Activated naive CD8-positive, alpha-beta T cell treated with anti-CD3 and anti-CD28 coated beads, Interleukin-2, amount 10 ng/mL, durations not matched to agents 7 days and 5 days (primary cell): ENCODE measurements at regions not wholly inside any gene's neighbourhood (a gene's known extent, or its start where the extent isn't known, plus 50 kb on each side); places are given as distances from the start of the nearest gene placed in this dataset.

Experiments used
- ATAC-seq: fragments of 150-1000 bp; cut with Tn5 transposase; one replicate; pipeline ENCODE4 v1.10.0; 2021; ENCODE audit warnings: low read depth, moderate library complexity
- POLR2A ChIA-PET: fragments of 350-600 bp; sonication (Branson Sonifier 250); formaldehyde crosslinking; loops from one replicate; lab custom pipeline; 2021; ENCODE audit warnings: antibody characterized with exemption; lab: Charles Lee
- DNase-seq: peaks from one replicate; pipeline ENCODE4 v3.0.0; 2021
- H3K27ac Mint-ChIP-seq: one replicate; pipeline ENCODE4 v1.8.0; 2022; ENCODE audit warnings: mild to moderate bottlenecking, mixed read lengths
- H3K27me3 Mint-ChIP-seq: one replicate; pipeline ENCODE4 v1.8.0; 2022; ENCODE audit warnings: mild to moderate bottlenecking, moderate library complexity, mixed read lengths
- H3K36me3 Mint-ChIP-seq: one replicate; pipeline ENCODE4 v1.8.0; 2021; ENCODE audit warnings: mild to moderate bottlenecking, mixed read lengths
- H3K4me1 Mint-ChIP-seq: one replicate; pipeline ENCODE4 v1.8.0; 2021; ENCODE audit warnings: mixed read lengths
- H3K4me3 Mint-ChIP-seq: one replicate; pipeline ENCODE4 v1.8.0; 2022; ENCODE audit warnings: mild to moderate bottlenecking, moderate library complexity, mixed read lengths
- H3K9me3 Mint-ChIP-seq: one replicate; pipeline ENCODE4 v1.8.0; 2021; ENCODE audit warnings: mixed read lengths

GRCh38 chr7:42790196-42790595, 121.7 kb downstream of the C7orf25 start:
- no peak overlapping the region for H3K27ac Mint-ChIP-seq
- H3K27me3 Mint-ChIP-seq, result peaks cover 2% of the 10 kb centered on the region
- no peak overlapping the region for H3K4me3 Mint-ChIP-seq
- DNase-seq, result no peak
- H3K36me3 Mint-ChIP-seq, result no peaks in the 10 kb centered on the region
- no peak for ATAC-seq
- peaks cover 2% of the 10 kb centered on the region for H3K9me3 Mint-ChIP-seq
- POLR2A ChIA-PET, result no interaction called here
- H3K4me1 Mint-ChIP-seq, result no peaks in the 10 kb centered on the region

- Mint-ChIP-seq H3K27me3 (no peaks in the 10 kb centered on the region), H3K4me3 (no peak overlapping the region), H3K36me3 (no peaks in the 10 kb centered on the region), H3K4me1 (no peaks in the 10 kb centered on the region), H3K27ac (no peak overlapping the region), H3K9me3 (peaks cover 8% of the 10 kb centered on the region)
- DNase-seq (no peak), ATAC-seq (no peak)
- POLR2A ChIA-PET, result no interaction called here
These were observed 137.4 kb downstream of the C7orf25 start for GRCh38 chr7:42774436-42774835.

- POLR2A ChIA-PET, result no interaction called here
- ATAC-seq (no peak), DNase-seq (no peak)
- Mint-ChIP-seq H3K9me3 (no peaks in the 10 kb centered on the region), H3K4me3 (no peak overlapping the region), H3K27ac (no peak overlapping the region), H3K4me1 (no peaks in the 10 kb centered on the region), H3K36me3 (no peaks in the 10 kb centered on the region), H3K27me3 (no peaks in the 10 kb centered on the region)
These were observed 141.8 kb downstream of the C7orf25 start for GRCh38 chr7:42770114-42770513.

DNA sequence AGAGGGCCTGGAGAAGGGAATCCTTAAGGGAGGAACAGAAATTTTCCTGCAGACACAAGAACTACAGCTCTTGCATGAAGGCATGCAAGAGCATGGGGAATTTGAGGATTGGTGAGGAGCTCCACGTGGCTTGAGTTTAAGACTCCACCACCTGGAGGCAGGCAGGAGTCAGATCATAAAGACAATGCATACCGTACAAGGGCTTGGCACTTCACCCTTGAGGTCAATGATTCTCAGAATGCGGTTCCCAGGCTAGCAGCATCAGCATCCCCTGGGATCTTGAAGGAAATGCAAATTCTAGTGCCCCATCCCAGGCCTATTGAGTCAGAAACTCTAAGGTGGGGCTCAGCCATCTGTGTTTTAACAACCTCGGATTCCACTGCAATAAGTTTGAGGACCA, 143.8 kb downstream of the C7orf25 start:
- no peaks in the 10 kb centered on the region for H3K9me3 Mint-ChIP-seq

DNA sequence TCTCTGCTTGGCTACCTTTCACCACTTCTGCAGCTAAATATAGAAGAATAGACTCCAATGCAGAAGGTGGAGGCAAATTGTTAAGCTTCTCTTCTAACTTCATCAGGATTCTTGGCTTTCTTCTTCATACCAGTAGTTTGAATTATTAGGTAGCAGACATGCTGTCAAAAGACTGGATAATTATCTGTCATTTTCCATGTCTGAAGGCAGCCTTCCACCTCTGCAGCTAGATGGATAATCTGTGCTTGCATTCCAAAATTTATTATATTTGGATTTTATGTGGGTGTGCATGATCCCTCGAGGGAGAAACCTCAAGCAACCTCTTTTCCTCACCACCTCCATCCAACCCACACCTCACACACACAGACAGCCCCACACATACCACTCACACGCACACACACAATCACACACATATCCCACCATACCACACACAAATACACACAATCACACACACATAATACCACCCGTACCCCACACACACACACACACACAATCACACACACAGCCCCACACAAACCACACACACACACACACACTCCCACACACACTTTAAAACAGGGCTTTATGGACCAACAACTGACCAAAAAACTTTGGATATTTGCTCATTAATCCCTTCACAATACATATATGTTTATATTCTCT, 145.0 kb downstream of the C7orf25 start:
- H3K9me3 Mint-ChIP-seq, result no peaks in the 10 kb centered on the region
- H3K4me1 Mint-ChIP-seq, result no peaks in the 10 kb centered on the region
- H3K27ac Mint-ChIP-seq, result no peak overlapping the region

More for the DNA sequence above, 143.8 kb downstream of the C7orf25 start:
- POLR2A ChIA-PET, result no interaction called here
- H3K27me3 Mint-ChIP-seq, result no peaks in the 10 kb centered on the region
- no peaks in the 10 kb centered on the region for H3K36me3 Mint-ChIP-seq
- ATAC-seq (no peak), DNase-seq (no peak)
- no peak overlapping the region for H3K4me3 Mint-ChIP-seq
- H3K27ac Mint-ChIP-seq, result no peak overlapping the region
- H3K4me1 Mint-ChIP-seq, result no peaks in the 10 kb centered on the region

DNA sequence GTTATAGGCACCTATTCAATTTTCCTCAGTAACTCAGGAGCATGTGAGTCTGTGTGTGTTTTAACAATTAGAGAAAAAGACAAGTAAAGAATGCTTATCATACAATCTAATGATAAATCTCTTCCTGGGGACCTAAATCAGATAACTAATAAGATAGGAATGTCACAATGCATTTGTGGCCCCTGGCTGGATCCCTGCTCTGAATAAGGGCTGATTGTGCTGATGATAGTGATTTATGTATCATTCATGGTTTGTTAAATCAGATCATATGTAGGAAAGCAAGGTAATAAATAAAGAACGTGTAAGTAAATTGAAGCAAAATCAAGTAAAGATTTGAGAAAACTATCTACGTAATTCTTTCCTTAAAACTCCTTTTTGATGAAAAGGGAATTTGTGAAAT, 145.9 kb downstream of the C7orf25 start:
- POLR2A ChIA-PET, result no interaction called here
- H3K36me3 Mint-ChIP-seq, result no peaks in the 10 kb centered on the region
- ATAC-seq (no peak), DNase-seq (no peak)
- H3K27me3 Mint-ChIP-seq, result no peaks in the 10 kb centered on the region
- no peak overlapping the region for H3K27ac Mint-ChIP-seq
- H3K4me1 Mint-ChIP-seq, result no peaks in the 10 kb centered on the region
- no peaks in the 10 kb centered on the region for H3K9me3 Mint-ChIP-seq
- no peak overlapping the region for H3K4me3 Mint-ChIP-seq

More for the DNA sequence above, 145.0 kb downstream of the C7orf25 start:
- POLR2A ChIA-PET, result no interaction called here
- DNase-seq (no peak), ATAC-seq (no peak)
- H3K36me3 Mint-ChIP-seq, result no peaks in the 10 kb centered on the region
- H3K27me3 Mint-ChIP-seq, result no peaks in the 10 kb centered on the region
- no peak overlapping the region for H3K4me3 Mint-ChIP-seq

DNA sequence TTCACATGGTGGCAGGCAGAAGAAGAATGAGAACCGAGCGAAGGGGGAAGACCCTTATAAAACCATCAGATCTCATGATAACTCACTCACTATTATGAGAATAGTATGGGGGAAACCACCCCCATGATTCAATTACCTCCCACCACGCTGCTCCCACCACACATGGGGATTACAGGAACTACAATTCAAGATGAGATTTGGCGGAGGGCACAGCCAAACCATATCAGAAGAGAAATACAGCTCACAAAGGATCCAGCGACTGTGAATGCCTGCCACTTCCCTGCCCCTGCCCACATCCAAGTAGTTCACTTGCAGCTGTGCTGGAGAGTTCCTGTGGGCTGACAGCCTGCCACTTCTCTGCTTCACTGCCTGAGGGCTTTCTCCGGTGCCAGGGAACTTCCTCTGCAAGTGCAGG, 148.7 kb downstream of the C7orf25 start:
- no peak overlapping the region for H3K4me3 Mint-ChIP-seq

GRCh38 chr7:42761486-42761885, 150.4 kb downstream of the C7orf25 start:
- ATAC-seq (no peak), DNase-seq (no peak)
- POLR2A ChIA-PET, result no interaction called here
- H3K4me3 Mint-ChIP-seq, result no peak overlapping the region
- no peak overlapping the region for H3K27ac Mint-ChIP-seq
- no peaks in the 10 kb centered on the region for H3K27me3 Mint-ChIP-seq
- H3K4me1 Mint-ChIP-seq, result no peaks in the 10 kb centered on the region
- H3K36me3 Mint-ChIP-seq, result no peaks in the 10 kb centered on the region
- H3K9me3 Mint-ChIP-seq, result no peaks in the 10 kb centered on the region

More for the DNA sequence above, 148.7 kb downstream of the C7orf25 start:
- H3K4me1 Mint-ChIP-seq, result no peaks in the 10 kb centered on the region
- no peak for DNase-seq
- H3K9me3 Mint-ChIP-seq, result no peaks in the 10 kb centered on the region
- H3K36me3 Mint-ChIP-seq, result no peaks in the 10 kb centered on the region
- POLR2A ChIA-PET, result no interaction called here
- H3K27me3 Mint-ChIP-seq, result no peaks in the 10 kb centered on the region
- ATAC-seq, result no peak
- H3K27ac Mint-ChIP-seq, result no peak overlapping the region

DNA sequence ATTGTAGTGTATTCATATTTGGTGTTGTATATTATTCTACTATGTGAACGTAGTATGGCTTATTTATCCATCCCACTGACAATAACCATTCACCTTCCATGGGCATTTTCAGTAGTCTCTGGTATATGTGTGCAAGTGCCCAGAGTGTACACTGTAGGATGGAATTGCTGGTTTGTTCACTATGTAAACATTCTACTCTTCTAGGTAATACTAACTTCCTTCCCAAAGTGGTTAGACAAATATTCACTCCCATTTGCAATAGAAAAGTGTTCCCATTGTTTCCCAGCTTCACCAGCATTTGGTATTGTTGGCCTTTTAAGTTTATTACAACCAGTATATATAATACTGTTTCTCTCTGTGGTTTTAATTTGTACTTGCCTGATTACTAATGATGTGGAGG, 153.7 kb downstream of the C7orf25 start:
- Mint-ChIP-seq H3K4me1 (no peaks in the 10 kb centered on the region), H3K4me3 (no peak overlapping the region), H3K36me3 (no peaks in the 10 kb centered on the region), H3K27me3 (no peaks in the 10 kb centered on the region), H3K9me3 (no peaks in the 10 kb centered on the region), H3K27ac (no peak overlapping the region)
- no peak for ATAC-seq
- POLR2A ChIA-PET, result no interaction called here
- no peak for DNase-seq

- no peaks in the 10 kb centered on the region for H3K9me3 Mint-ChIP-seq
- POLR2A ChIA-PET, result no interaction called here
- no peak for DNase-seq
- H3K36me3 Mint-ChIP-seq, result no peaks in the 10 kb centered on the region
- no peak overlapping the region for H3K27ac Mint-ChIP-seq
- H3K4me3 Mint-ChIP-seq, result no peak overlapping the region
- H3K27me3 Mint-ChIP-seq, result no peaks in the 10 kb centered on the region
- H3K4me1 Mint-ChIP-seq, result no peaks in the 10 kb centered on the region
- no peak for ATAC-seq
These were observed 155.0 kb downstream of the C7orf25 start for GRCh38 chr7:42756841-42757240.

DNA sequence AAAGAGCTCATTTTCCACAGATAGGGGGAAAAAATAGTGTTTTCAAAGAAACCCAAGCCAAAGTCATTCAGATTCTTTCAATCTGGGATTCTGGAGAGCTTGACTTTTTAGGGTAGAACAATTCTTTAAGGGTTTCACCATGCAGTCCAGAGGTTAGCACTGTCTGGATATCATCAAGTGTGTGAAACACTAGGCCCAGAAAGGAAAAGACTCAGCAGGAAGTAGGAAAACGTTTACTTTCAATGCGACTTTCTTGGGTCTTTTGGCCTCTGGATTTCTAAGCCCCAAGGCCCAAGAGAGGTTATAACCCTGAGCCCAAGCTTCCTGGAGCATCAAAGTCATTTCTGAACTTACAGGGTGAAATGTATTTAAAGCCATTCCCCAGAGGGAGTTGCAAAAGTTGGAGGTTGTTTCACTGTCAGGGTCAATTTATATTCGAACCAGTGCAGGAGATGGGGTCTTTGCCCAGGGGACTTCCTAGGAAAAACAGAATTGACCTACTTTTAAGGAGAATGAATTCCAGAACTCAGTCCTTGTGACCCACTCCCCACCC, 158.0 kb downstream of the C7orf25 start:
- Mint-ChIP-seq H3K9me3 (peaks cover 4% of the 10 kb centered on the region), H3K36me3 (no peaks in the 10 kb centered on the region), H3K4me1 (no peaks in the 10 kb centered on the region), H3K4me3 (no peak overlapping the region), H3K27ac (no peak overlapping the region), H3K27me3 (no peaks in the 10 kb centered on the region)
- ATAC-seq (no peak), DNase-seq (no peak)
- POLR2A ChIA-PET, result no interaction called here

DNA sequence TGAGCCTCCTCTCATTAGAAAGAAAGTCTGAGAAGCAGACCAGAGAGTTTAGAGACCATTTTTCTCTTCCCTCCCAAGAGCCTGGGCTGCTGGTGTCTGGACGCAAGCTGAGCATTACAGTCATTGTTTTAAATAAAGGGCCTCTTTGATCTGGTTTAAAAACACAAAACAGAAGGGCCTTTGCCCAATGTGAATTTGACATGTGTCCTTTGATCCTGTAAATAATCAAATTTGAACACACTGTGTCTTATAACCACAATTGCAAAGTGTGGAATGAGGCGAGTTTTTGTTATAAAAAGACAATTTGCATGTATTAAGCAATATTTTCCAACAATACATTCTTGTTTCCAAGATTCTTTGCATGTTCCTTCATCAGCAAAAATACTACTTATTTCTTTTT, 158.5 kb downstream of the C7orf25 start:
- Mint-ChIP-seq H3K27me3 (no peaks in the 10 kb centered on the region), H3K27ac (no peak overlapping the region), H3K9me3 (peaks cover 4% of the 10 kb centered on the region), H3K4me3 (no peak overlapping the region), H3K4me1 (no peaks in the 10 kb centered on the region), H3K36me3 (no peaks in the 10 kb centered on the region)
- POLR2A ChIA-PET, result no interaction called here
- ATAC-seq (no peak), DNase-seq (no peak)

DNA sequence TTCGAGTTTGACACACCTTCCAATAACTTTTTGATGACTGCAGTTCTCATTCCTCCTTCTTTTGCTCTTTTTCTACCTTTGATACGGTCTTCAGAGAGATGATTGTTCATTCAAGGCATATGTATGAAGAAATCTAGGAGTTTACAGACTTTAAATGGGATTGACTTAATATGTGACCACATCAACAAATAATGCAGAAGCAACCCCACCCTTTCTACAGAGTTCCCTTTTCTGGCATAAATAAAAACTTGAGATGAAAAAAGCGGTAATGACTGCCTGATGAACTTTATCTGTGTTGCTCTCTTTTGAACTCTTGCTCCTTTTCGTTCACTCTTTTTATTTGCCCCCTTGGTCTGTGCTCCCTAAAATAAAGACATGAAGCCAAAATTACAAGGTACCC, 161.7 kb downstream of the C7orf25 start:
- ATAC-seq (no peak), DNase-seq (no peak)
- POLR2A ChIA-PET, result no interaction called here
- H3K4me3 Mint-ChIP-seq, result no peak overlapping the region
- H3K27me3 Mint-ChIP-seq, result no peaks in the 10 kb centered on the region
- H3K9me3 Mint-ChIP-seq, result peaks cover 9% of the 10 kb centered on the region
- H3K36me3 Mint-ChIP-seq, result no peaks in the 10 kb centered on the region
- H3K27ac Mint-ChIP-seq, result no peak overlapping the region
- H3K4me1 Mint-ChIP-seq, result no peaks in the 10 kb centered on the region

- H3K9me3 Mint-ChIP-seq, result peaks cover 9% of the 10 kb centered on the region
- DNase-seq (no peak), ATAC-seq (no peak)
- H3K27ac Mint-ChIP-seq, result no peak overlapping the region
- no peak overlapping the region for H3K4me3 Mint-ChIP-seq
- H3K27me3 Mint-ChIP-seq, result no peaks in the 10 kb centered on the region
- H3K4me1 Mint-ChIP-seq, result no peaks in the 10 kb centered on the region
- H3K36me3 Mint-ChIP-seq, result no peaks in the 10 kb centered on the region
- POLR2A ChIA-PET, result no interaction called here
These were observed 164.8 kb downstream of the C7orf25 start for GRCh38 chr7:42747044-42747443.
